Brain microvascular endothelial cell (primary cell): ENCODE measurements at regions not wholly inside any gene's neighbourhood (a gene's known extent, or its start where the extent isn't known, plus 50 kb on each side); places are given as distances from the start of the nearest gene placed in this dataset.

Experiments
- DNase-seq: peaks from one replicate; pipeline ENCODE4 v3.0.0-alpha.2; 2020
- H3K27ac ChIP-seq: fragments of 250-450 bp; sonication (Bioruptor Pico); 2 replicates; pipeline ENCODE4 v1.5.1; 2020; ENCODE audit warnings: mild to moderate bottlenecking, moderate library complexity
- H3K27me3 ChIP-seq: fragments of 250-450 bp; sonication (Bioruptor Pico); replicated peaks from 2 replicates; pipeline ENCODE4 v1.5.1; 2020; ENCODE audit warnings: mild to moderate bottlenecking
- H3K36me3 ChIP-seq: fragments of 250-450 bp; sonication (Bioruptor Pico); replicated peaks from 2 replicates; pipeline ENCODE4 v1.5.1; 2020; ENCODE audit warnings: mild to moderate bottlenecking
- H3K4me3 ChIP-seq: 2 replicates; pipeline ENCODE4 v1.5.1; 2011; ENCODE audit warnings: low read depth, mild to moderate bottlenecking, control low read depth, low read length, moderate library complexity
- in situ Hi-C: cut with HindIII; loops from 2 replicates; pipeline ENCODE4 v1.10.0; 2017; ENCODE audit warnings: low sequenced_read_pairs, low pct_ligation_motif_present
- TF ChIP-seq, protein P1 (sequence below): IDR thresholded peaks from 2 replicates; pipeline ENCODE4 v1.5.1; 2011; ENCODE audit warnings: low read depth, mild to moderate bottlenecking, moderate library complexity, low read length, control low read depth, inconsistent platforms; ENCODE audit errors: missing control alignments

DNA sequence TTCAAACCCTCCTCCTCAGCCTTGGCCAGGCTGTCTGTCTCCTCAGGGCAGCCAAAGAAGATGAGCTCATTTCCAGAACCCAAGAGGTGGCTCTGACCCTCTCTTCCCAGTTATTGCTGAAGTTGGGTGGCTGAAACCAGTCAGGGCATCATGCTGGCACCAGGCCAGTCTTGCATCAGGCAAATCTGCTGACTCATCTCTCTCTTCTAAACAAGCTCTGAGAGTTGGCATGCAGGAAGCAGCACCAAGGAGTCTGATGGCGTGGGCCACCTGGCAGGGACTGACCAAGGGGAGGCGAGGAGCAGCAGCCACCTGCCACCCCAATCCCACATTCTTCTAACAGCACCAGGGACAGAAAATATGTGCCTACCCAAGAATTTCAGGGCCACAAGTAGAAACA lies 104.8 kb upstream of the ATP1A1 start:
- H3K27ac ChIP-seq: no peak overlapping the region
- in situ Hi-C loops: no loop called here
- H3K27me3 ChIP-seq: no peaks in the 10 kb centered on the region
- TF ChIP-seq, protein P1, sequence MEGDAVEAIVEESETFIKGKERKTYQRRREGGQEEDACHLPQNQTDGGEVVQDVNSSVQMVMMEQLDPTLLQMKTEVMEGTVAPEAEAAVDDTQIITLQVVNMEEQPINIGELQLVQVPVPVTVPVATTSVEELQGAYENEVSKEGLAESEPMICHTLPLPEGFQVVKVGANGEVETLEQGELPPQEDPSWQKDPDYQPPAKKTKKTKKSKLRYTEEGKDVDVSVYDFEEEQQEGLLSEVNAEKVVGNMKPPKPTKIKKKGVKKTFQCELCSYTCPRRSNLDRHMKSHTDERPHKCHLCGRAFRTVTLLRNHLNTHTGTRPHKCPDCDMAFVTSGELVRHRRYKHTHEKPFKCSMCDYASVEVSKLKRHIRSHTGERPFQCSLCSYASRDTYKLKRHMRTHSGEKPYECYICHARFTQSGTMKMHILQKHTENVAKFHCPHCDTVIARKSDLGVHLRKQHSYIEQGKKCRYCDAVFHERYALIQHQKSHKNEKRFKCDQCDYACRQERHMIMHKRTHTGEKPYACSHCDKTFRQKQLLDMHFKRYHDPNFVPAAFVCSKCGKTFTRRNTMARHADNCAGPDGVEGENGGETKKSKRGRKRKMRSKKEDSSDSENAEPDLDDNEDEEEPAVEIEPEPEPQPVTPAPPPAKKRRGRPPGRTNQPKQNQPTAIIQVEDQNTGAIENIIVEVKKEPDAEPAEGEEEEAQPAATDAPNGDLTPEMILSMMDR: no peak
- DNase-seq: no peak
- H3K4me3 ChIP-seq: no peak overlapping the region
- no peaks in the 10 kb centered on the region for H3K36me3 ChIP-seq

DNA sequence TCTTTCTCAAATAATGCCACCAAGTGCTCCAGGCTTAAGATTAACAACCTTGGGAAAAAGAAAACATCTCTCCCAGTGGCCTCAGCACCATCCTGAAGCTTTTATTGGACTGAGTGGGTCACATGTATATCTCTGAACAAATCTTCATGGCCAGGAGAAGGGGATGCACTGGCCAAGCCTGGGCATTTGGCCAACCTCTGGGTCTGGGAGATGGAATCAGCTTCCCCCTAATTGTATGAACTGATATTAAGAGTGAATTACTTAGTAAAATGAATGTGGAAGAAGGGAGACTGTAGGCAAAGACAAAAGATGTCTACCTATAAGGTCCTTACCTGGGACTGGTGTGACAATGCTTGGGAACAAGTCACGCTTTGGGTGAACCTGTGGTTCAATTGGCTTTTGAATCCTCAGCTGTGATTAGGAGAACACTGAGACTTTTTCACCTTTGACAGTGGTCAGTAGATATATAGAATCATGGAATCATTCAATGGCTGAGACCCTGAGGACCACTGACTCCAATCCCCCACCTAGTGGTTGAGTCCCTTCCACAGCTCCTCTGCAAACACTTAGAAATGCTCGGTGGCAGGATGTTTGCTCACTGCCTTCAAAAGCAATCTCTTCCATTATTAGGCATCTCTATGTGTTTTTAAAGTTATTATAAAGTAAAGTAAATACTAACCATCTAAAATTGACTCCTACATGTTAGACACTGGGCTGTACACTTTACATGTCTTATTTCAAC lies 102.6 kb upstream of the ATP1A1 start:
- DNase-seq: no peak
- in situ Hi-C loops: no loop called here
- Histone ChIP-seq H3K36me3 (no peaks in the 10 kb centered on the region), H3K4me3 (no peak overlapping the region), H3K27ac (no peak overlapping the region), H3K27me3 (no peaks in the 10 kb centered on the region)
- TF ChIP-seq, protein P1: no peak

DNA sequence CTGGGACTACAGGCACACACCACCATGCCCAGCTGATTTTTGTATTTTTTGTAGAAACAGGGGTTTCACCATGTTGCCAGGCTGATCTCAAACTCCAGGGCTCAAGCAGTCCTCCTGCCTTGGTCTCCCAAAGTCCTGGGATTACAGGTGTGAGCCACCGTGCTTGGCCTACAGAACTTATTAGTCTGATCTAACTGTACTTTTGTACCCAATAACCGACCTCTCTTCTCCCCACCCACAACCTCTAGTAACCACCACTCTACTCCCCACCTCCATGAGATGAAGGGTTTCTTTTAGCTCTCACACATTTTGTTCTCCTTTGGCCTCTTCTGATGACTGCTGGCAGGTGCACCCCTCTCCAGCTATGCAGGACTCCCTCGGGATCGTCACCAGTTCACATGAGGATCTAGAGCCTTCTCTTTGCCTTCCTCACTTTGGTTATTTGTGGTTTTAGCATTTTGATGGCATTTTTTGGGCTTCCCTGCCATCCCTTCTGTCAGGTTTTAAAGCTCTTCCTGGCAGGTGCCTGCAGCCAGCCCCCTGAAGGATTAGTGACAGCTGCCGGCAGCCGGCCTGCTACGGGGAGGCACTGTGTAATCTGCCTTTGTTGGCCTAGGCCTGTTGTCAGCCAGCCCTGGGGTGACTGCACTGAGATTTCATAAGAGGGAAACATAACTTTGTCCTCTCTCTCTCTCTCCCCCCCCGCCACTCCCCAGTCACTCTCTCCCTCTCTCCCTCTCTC lies 99.8 kb upstream of the ATP1A1 start:
- Histone ChIP-seq H3K4me3 (no peak overlapping the region), H3K27me3 (no peaks in the 10 kb centered on the region), H3K27ac (no peak overlapping the region), H3K36me3 (no peaks in the 10 kb centered on the region)
- TF ChIP-seq, protein P1: no peak
- no peak for DNase-seq
- in situ Hi-C loops: no loop called here

DNA sequence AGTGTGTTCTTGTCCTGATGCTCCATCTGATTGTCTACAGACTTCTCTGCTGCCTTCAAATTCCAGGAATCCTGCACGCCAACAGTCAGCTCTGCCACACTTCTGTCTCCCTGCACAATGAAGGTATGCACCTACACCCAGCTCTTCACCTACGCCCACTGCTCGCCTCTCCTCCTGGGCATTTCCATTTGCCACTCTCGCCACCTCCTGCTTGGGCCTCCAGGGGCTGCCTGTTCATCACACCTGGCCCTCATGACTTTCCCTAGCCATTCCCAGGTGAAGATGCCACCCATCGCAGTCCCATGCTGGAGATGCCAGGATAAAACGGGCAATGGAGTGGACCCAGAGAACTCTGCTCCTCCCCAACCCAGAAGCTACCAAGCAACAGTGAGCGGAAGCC lies 96.5 kb upstream of the ATP1A1 start:
- H3K27ac ChIP-seq: no peak overlapping the region
- no peak for DNase-seq
- TF ChIP-seq, protein P1: no peak
- no peaks in the 10 kb centered on the region for H3K27me3 ChIP-seq
- no peaks in the 10 kb centered on the region for H3K36me3 ChIP-seq
- in situ Hi-C loops: no loop called here
- H3K4me3 ChIP-seq: no peak overlapping the region

DNA sequence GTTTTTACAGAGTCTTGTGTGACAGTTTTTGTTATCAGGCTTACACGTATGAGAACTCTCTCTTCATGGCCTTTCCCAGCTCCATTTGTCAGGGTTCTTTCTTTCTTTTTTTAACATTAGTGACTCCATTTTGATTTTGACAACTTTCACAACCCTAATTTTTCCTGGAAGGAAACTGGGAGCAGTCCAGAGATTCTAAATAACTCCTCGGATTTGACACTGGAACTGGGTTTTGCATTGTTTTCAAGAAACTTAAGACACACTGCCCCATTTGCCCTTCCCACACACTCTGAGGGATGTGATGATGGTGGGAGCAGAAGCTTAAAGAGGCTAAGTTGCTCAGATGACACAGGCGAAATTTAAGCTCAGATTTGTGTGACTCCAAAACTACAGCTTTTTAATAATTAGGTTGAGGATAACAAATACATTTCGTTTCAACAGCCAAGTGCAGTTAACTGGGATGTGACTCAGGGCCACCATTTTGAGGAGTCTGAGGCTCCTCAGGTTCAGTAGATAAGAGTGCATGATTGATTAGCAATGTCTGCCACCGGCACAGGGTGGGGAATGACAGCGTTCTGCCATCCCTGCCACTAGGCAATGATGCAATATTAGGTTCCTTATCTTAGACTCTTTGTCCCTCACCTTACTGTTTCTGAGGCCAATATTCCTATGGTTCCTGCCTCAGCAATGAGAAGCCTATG lies 95.1 kb upstream of the ATP1A1 start:
- no peak overlapping the region for H3K27ac ChIP-seq
- in situ Hi-C loops: no loop called here
- TF ChIP-seq, protein P1: no peak
- no peak overlapping the region for H3K4me3 ChIP-seq
- H3K27me3 ChIP-seq: no peaks in the 10 kb centered on the region
- H3K36me3 ChIP-seq: no peaks in the 10 kb centered on the region
- no peak for DNase-seq
